ENCODE measurements at regions not wholly inside any gene's neighbourhood (a gene's known extent, or its start where the extent isn't known, plus 50 kb on each side); places are given as distances from the start of the nearest gene placed in this dataset.
"Not testable (repeated sequence)": the region's sequence is repeated elsewhere in the genome, so short reads cannot be mapped to it uniquely, and the experiment has no call there.

DNA sequence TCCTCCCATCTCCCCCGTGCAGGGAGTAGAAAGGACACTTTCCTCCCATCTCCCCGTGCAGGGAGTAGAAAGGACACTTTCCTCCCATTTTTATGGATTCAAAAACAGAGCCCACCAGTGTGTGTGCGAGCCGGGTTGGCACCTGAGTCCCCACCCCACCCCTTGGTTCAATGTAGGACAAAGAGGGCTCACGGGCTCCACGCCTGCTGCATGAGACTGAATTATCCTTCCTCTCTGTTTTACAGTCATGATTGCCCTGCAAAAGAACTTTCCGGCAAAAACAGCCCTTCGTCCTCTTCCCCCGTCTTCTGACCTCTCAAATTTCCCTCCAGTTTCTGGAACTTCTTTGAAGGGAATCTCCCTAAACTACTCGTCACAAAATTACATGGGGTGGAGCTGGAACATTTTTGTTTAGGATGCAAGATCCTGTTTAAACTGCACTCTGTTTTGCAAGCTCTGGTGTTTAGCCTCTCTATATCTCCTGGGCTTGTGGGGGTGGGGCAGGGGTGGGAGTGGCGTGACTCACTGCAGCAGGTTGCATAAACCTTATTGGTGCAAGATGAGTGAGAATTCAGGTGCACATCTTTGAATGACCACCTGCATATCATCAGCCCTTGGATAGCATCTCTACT, 99.8 kb downstream of the PSMG1 start:
- DNase-seq (ENCODE audit: low read depth), result no peak

DNA sequence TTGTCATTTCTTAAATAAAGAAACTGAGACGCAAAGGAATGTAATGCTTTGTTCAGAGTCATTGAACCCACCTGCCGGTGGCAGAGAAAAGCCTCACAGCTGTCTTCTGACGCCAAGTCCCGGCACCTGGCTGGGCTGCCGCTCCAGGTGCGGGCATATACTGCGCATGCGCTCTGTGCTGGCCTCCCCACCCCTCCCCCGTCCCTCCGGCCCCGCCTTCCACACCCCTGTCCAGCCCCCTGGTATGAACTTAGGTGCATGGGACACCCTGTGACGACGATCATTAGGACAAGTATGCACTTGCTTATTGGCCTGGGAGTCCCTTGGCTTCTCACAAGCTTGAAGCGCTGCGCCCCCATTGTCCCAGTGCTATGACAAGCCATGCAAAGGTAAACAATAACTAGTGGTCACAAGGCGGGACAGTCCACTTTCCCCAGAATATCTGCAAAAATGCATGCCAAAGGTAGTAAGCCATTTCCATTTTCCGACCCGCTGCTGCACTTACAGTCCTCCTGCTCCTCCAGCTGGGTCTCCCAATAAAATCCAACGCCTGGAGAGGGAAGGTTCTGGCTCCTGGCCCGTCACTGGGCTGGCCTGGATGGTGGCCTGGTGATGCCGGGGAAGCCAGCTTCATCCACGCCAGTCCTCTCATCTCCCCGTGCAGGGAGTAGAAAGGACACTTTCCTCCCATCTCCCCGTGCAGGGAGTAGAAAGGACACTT, 100.4 kb downstream of the PSMG1 start:
- no peak for DNase-seq (ENCODE audit: low read depth)

DNA sequence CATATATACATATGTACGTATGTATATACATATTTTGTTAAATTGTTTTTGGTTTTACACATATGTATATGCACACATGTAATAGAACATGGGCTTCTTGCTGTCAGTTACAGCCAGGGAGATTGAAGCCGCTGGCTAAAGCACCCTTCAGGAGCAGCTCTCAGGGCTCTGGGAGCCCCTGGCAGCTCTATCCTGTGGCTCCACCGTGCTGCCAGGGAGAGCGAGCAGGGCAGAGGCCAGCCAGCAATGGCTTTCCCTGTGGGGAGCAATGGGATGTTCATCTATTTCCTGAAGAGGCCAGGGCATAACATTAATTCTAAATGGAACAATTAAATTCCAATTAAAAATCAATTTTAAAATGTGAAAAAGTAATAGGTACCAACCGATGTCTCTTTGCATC, 102.9 kb downstream of the PSMG1 start:
- no peak for DNase-seq (ENCODE audit: low read depth)

DNA sequence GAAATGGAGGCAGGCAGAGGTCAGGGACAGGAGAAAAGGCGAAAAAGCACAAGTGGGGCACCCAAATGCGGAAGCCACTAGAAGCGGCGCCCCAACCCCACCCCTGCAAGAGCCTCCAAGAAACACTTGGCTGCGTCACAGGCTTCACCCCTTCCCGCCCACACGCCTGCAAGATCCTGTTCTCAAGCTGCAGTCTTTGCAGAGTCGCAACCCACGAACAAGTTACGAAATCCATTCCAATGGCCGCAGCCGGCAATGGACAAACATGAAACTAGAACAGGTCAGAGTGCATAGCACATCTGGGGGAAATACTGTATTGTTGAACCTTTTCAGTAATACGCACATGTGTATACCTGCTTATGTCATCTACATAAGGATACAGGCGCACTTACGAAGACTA, 103.6 kb downstream of the PSMG1 start:
- no peak for DNase-seq (ENCODE audit: low read depth)

DNA sequence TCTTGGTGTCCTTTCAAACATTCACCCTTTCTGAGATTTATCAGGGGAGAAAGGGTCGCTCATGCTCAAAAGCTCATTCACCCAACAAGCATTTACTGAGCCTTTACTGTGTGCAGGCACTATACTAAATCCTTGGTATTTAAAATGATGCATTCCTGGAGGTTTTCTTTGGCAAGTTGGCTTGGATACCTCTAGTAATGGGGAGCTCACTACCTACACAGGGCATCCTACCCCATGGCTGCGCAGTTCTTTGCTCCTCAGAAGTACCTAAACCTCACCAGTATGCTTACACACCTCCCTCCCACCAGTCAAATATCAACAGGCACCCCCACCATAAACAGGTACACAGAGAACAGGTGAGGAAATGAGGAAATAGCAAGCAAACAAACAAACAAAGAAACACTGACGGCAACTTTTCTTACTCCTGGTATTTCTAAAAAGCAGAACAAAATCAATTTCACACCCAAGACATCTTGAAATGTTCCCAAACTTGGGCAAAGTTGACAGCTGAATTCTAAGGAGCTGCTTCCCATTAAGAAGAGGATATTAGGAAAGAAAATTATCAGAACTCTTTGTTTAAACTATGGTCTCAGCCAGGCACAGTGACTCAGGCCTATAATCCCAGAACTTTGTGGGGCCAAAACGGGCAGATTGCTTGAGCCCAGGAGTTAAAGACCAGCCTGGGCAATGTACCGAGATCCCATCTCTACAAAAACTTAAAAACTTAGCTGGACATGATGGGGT, 104.8 kb downstream of the PSMG1 start:
- no peak for DNase-seq (ENCODE audit: low read depth)

DNA sequence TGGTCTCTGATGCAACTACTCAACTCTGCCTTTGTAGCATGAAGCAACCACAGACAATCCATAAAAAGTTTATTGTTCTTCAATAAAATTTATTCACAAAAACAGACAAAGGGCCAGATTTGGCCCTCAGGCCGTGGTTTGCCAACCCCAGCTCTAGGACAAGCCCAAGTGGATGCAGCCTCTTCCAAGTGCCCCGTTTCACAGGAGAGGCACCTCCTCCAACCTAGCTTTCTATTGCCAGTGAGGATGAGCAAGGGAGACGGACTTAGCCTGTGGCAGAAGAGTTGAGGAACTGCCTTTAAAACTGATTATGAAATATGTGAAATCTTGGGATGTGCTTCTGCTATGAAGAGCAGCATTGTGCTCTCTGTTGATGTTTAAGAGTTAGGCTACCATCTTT, 105.4 kb downstream of the PSMG1 start:
- no peak for DNase-seq (ENCODE audit: low read depth)

DNA sequence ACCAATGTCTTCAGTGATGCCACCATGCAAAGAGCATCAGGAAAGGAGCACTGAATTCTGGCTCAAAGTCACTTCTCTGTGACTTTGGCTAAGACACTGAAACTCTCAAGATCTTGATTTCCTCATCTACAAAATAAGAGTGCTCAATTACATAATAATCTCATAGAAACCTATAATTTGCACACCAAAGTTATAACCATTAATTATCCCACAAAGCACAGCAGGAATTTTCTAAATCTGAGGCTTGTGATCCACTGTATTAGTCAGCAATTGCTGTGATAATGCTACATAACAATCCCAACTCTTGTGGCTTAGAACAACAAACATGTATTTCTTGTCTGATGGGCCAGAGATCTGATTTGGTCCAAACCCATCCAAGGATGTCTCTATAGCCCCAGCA, 108.7 kb downstream of the PSMG1 start:
- DNase-seq (ENCODE audit: low read depth), result no peak

DNA sequence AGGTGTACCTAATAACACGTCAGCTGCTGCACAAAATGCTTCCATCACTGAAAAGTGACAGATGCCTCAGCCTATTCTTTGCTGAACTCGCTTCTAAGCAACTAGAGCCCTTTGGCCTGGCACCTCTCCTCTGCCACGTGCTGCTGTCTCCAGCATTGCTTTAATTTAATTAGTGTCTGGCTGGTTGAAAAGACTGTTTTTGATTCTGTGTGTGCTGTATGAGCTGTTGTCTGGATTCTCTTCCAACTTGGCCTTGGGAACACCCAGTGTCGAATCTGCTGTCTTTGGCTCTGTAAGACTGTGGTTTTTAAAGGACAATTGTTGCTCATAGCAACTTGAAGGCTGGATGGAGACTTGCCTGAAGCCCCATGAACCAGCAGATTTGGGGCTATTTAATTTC, 109.5 kb downstream of the PSMG1 start:
- DNase-seq (ENCODE audit: low read depth), result no peak

DNA sequence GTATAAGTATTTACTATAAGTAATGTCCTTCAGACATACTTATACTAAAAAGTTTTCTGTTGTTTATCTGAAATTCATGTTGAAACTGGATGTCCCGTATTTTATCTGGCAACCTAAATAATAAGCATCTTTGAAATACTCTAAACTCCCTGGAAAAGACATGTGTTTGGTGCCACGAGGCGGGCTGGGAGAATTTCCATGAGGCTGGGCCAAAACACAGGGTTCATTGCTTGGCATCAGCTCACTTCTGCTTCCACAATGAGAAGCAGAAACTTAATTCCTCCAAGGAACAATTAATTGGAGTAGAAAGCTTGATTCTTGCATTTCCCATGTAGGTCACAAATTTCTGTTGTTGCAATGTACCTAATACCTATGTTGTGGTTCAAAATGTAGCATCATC, 110.2 kb downstream of the PSMG1 start:
- DNase-seq (ENCODE audit: low read depth), result no peak

DNA sequence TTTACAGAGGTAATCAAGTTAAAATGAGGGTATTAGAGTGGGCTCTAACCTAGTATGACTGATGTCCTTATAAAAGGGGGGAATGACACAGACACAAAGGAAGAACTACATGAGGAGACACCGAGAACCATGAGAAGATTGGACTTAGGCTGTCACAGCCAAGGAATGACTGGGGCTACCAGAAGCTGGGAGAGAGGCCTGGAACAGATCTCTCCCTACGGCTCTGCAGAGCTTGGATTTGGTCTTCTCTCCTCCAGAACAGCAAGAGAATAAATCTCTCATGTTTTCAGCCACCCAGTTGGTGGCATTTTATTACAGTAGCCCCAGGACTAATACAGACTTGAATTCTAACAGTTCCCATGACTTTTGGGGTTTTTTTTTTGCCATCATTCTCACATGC, 110.8 kb downstream of the PSMG1 start:
- DNase-seq (ENCODE audit: low read depth), result no peak

DNA sequence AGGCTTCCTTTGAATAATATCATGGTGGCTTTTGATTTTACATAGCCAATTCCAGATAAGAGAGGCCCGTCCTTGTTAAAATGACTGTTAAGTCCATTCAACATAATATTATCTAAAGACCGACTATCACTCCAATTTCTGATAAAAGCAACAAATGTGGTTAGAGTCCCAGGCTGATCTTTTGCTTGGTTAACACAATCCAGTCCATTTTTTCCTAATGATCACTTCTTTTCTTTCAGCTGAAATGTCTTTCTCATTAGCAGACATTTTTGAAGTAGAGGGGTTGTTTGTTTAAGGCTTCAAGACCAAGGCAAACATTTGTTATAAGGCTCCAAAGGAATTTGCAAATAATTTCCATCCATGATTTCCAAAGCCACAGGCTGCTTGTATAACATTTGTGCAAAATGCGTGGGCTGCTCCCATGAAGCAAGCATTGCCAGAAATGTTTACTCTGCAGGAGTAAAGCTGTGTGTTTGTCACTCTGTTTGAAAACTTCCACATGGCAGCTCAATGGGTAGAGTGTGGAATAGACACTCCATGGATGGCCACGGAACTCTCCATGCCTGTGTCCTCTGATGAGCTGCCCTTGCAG, 111.5 kb downstream of the PSMG1 start:
- no peak for DNase-seq (ENCODE audit: low read depth)

DNA sequence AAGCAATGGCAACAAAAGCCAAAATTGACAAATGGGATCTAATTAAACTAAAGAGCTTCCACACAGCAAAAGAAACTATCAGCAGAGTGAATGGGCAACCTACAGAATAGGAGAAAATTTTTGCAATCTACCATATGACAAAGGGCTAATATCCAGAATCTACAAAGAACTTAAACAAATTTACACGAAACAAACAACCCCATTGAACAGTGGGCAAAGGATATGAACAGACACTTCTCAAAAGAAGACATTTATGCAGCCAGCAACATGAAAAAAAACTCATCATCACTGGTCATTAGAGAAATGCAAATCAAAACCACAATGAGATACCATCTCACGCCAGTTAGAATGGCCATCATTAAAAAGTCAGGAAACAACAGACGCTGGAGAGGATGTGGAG, 113.4 kb downstream of the PSMG1 start:
- DNase-seq (ENCODE audit: low read depth), result not testable (repeated sequence)

DNA sequence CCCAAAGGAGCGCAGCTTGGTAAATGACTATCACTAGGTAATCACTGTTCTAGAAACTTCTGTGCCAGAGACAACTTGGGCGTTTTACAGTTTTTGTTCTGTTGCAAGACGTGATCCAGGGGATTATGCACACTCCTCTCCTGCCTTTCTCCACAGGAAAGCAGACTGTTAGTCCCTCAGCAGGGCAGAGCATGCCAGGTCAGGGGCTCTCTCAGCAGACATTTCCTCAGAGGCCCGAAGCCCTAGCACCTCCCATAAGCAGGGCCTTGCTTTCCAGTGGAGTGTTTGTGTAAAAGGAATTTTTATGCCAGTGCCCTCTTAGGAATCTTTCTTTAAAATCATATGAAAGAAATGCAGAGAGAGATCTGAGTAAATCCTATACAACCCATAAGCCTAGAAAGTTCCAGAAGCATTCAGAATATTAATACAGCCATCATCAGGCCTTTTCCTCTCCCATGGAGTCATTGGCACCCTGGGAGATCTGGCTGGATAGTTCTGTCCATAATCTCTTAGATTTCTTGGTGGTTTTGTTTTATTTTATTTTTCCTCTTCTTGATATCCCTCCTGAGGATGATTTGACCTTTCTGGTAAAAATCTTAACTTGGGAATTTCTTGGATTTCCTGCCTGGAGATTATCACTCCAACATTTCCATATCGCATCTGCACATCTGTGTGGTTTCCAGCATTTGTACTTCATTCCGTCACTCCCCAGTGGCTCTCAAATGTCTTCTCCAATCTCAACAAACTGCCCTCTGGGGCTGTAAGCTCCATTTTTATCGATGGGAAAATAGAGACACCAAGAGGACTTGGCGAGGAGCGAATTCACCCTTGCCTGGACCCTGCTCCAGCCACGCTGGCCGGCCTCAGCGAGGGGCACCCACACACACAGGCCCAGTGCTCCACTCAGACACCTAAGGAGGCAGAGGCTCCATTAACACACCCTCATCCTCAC, 116.1 kb downstream of the PSMG1 start:
- no peak for DNase-seq (ENCODE audit: low read depth)

DNA sequence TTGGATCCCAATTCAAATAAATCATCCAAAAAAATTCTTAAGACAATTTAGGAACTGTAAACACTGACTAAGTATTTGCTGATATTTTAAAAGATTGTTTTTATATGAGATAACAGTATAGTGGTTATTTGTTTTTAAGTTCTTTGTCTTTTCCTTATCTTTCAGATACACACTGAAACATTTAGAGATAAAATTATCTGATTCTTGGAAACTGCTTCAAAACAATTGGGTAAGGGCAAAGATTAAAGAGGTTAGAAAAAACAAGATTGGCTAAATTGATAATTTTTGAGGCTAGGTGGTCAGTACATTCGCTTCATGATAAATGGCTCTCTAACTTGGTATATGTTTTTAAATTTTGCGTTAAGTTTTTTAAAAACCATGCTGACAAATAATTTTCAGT, 117.3 kb downstream of the PSMG1 start:
- no peak for DNase-seq (ENCODE audit: low read depth)

DNA sequence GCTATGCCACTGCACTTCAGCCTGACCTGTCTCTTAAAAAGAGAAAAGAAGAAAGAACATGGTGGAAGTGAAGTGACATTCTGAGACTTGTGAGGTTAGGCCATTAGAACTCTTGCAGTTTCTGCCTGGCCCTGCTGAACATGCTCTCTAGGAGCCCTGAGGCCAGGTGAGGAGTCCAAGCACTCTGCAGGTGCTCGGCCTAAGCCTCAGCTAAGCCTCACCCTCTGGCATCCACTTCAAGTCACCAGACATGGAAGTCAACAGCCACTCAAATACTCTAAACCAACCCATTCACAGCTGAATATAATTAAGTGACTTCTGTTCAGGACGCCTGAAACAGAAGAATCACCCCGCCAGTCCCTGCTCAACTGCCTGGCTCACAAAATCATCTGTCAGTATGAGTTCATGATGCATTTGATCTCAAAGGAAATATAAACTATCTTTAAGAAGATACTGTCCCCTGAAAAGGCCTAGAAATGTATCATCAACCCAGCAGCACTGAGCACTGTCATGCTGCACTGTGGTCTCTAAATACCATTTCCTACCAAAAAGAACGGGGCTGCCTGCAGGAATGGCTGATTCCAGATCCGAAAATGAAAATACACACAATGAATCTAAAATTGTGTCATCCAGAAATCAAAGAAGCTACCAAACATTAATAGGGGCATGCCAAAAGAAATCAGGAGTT, 118.8 kb downstream of the PSMG1 start:
- no peak for DNase-seq (ENCODE audit: low read depth)

DNA sequence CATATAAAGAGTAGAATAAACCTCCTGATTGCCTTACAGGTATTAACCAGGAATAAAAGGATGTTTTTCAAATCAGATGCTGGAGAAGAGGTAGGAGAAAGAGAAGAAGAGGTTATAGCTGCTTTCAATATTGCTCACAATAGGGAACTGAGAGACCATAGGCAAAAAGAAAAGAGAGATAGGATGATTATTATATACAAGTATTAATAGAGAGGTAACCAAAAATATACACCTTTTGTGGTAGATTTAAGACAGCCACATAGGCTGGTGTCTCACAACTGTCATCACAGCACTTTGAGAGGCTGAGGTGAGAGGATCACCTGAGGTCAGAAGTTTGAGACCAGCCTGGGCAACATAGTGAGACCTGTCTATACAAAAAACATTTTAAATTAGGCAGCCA, 119.7 kb downstream of the PSMG1 start:
- no peak for DNase-seq (ENCODE audit: low read depth)

DNA sequence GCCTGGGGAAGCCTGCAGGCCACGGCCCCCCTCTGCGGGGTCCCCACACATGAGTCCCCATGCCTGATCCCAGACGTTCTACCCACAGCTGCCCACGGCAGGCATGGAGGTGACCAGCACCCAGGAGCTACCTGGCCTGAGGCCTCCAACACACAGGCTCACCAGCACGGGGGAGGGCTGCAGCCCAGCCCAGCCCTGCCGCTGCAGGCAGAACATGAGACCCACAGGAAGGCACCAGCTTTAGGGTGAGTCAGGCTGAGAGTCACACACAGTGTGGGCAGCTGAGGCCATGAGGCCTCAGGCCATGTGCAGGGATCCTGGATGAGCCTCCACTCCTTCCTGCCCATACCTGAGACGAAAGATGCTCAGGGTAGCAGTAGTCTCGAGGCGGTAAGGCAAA, 121.1 kb downstream of the PSMG1 start:
- no peak for DNase-seq (ENCODE audit: low read depth)

DNA sequence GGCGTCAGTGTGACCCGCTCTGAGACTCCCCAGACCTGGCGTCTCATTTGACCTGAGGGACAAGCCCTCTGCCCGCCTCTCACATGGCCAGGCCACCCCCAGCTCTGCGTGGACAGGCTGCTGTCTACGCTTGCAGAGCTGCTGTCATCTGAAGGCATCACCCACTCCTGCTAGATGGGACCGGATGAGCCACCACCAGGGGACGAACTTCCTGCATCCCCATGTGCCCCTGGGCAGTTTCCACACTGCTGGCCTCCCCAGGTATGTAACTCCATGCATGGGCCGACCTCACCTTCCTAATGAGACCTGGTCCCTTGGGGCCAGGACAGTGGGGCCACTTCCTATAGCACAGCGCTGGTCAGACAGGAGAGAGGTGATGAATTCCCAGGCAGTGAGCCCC, 121.5 kb downstream of the PSMG1 start:
- DNase-seq (ENCODE audit: low read depth), result no peak

DNA sequence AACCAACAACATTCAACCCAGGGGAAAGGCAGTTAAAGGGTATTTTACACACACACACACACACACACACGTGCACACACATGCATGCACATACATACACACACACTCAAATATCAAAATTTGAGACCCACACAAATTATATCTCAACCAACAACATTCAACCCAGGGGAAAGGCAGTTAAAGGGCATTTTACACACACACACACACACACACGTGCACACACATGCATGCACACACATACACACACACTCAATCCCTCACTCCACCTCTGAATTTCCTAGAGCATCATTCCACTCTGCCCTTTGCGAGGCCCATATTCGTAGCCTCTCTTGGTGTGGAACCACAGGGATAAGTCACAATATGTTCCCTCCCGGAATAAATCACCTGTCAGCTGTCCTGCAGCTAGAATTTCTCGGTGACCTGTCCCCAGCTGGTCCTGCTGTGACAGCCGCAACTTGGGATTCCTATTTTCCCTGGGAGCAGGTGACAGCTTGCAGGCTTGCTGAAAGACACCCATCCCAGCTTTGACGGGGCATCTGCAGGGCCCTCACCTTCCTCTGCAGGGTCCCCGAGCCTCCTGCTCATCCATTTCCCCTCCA, 122.7 kb downstream of the PSMG1 start:
- no peak for DNase-seq (ENCODE audit: low read depth)

DNA sequence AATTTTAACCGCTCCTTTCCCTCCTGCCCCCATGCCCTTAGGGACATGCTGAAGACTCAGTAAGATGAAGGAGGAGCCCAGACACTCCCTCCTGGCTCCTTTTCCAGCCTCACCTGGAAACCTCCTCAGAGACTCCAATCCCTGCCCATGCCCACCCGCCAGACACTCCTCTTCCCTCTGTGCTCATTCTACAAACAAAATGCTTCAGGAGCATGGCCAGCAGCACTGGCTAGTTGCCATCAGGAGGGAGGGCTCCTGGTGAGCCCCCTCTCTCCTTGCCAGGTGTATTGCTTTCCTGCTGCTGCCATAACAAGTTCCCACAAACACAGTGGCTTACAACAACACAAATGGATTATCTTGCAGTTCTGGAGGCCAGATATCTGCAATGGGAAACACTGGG, 126.1 kb downstream of the PSMG1 start:
- DNase-seq (ENCODE audit: low read depth), result no peak
